Uterus (tissue), 3 donors: ENCODE measurements at regions not wholly inside any gene's neighbourhood (a gene's known extent, or its start where the extent isn't known, plus 50 kb on each side); places are given as distances from the start of the nearest gene placed in this dataset.

ENCODE experiments used
- DNase-seq, 2 donors: peaks; one replicate each; pipeline ENCODE4 v3.0.0-alpha.2; 2019 to 2020
- H3K27ac ChIP-seq, 2 donors: fragments of 200-600 bp; sonication (generic); 1 replicate in 1 of 2; 2 replicates in 1 of 2; pipeline ENCODE4 v1.5.1; 2016 to 2018
- H3K27me3 ChIP-seq, 2 donors: fragments of 200-600 bp; sonication (generic); one replicate each; pipeline ENCODE4 v1.5.1; 2018 to 2019; ENCODE audit warnings: control low read depth in 1 of 2
- H3K36me3 ChIP-seq, 2 donors: fragments of 200-600 bp; sonication (generic); one replicate each; pipeline ENCODE4 v1.5.1; 2019; ENCODE audit warnings: control low read depth in 1 of 2
- H3K4me1 ChIP-seq, 2 donors: fragments of 200-600 bp; sonication (generic); one replicate each; pipeline ENCODE4 v1.5.1; 2018 to 2019; ENCODE audit warnings: control low read depth in 1 of 2
- H3K4me3 ChIP-seq, 2 donors: fragments of 200-600 bp; sonication (generic); 1 replicate in 1 of 2; 2 replicates in 1 of 2; pipeline ENCODE4 v1.5.1; 2018 to 2019; ENCODE audit warnings: mild to moderate bottlenecking in 1 of 2
- H3K9me3 ChIP-seq, 2 donors: fragments of 200-600 bp; sonication (generic); one replicate each; pipeline ENCODE4 v1.5.1; 2019; ENCODE audit warnings: control low read depth in 1 of 2
- POLR2A ChIP-seq, 2 donors: fragments of 450-650 bp; IDR thresholded peaks; one replicate each; pipeline ENCODE4 v1.6.1; 2016; ENCODE audit warnings: antibody characterized with exemption in 2 of 2, mild to moderate bottlenecking in 1 of 2, moderate library complexity in 1 of 2
- intact Hi-C: fragments of 100-400 bp; cut with DNase I; formaldehyde crosslinking; loops from one replicate; pipeline ENCODE4 v1.15.1; 2023; ENCODE audit warnings: low total_unique reads
- TF ChIP-seq, protein P1 (sequence below), 4 experiments: fragments of 200-600 bp in 2 of 4; fragments of 450-650 bp in 2 of 4; sonication (generic) in 2 of 4; IDR thresholded peaks; one replicate each; pipeline ENCODE4 v1.5.1; 2016 to 2019; ENCODE audit warnings: antibody characterized with exemption in 4 of 4, mild to moderate bottlenecking in 2 of 4, moderate library complexity in 1 of 4
- donor health status: DM: yes; HTN: yes; CAD: no.

DNA sequence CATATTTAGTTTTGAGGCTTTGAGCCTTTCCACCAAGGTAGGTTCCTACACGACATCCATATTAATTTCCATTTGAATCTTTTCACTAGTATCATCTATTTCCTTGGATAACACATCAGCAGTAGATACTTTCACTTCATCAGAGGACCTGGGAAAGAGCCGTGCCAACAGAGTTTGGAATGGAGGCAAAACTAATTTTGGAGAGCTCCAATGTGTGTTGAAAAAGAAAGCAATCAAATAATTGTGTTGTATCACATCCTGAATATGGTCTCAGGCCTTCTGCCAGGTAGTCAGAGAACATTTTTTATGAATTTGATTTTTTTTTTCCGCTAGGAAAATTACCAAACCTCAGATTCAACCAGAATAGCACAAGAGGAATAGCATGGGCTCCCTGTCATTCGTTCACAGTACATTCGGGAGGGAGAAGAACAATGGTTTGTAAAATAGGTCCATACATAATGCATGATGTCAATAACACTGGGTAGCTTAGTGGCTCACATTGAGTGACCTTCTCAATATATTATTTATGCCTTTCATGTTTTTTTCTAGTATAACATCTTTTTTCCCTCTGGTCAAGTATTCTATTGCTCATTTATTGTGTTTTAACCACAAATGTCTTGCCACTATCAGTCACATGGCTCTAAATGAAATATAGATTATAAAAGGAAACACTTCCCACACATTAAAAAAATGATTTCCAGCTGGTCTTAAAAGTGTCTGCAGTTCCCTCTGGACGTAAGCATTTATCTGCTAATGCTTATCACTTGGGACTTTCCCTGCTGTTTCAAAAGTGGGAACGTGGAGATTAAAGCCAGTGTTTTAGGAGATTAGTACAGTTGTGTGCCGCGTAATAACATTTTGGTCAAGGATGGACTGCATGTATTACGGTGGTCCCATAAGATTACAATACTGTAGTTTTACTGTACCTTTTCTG is 68.6 kb upstream of the RAPH1 start:
- intact Hi-C loops, result no loop called here
- H3K27ac ChIP-seq, result no peak overlapping the region

DNA sequence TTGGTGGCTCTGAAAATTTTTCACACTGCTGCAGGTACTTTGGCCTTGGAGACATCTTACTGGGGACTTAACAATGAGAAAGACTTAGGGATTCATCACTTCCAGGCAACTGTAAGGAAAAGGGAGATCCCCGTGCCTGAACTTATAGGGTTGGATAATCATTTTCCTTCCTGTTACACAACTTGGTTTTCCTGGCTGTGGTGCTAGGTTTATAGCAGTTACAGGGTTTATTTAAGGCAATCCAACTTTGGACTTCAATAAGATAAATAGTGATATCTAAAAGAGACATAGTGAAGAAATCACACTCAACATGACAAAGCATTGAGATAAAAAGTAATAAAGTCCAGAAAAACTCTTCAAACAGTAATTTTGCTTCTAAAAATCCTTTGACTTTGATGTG is 70.2 kb upstream of the RAPH1 start:
- no peaks in the 10 kb centered on the region for H3K27me3 ChIP-seq
- no peak for DNase-seq
- intact Hi-C loops, result no loop called here
- H3K36me3 ChIP-seq, result no peaks in the 10 kb centered on the region
- TF ChIP-seq POLR2A (IDR thresholded peaks at IDR 0.05), result no peak
- TF ChIP-seq, protein P1, sequence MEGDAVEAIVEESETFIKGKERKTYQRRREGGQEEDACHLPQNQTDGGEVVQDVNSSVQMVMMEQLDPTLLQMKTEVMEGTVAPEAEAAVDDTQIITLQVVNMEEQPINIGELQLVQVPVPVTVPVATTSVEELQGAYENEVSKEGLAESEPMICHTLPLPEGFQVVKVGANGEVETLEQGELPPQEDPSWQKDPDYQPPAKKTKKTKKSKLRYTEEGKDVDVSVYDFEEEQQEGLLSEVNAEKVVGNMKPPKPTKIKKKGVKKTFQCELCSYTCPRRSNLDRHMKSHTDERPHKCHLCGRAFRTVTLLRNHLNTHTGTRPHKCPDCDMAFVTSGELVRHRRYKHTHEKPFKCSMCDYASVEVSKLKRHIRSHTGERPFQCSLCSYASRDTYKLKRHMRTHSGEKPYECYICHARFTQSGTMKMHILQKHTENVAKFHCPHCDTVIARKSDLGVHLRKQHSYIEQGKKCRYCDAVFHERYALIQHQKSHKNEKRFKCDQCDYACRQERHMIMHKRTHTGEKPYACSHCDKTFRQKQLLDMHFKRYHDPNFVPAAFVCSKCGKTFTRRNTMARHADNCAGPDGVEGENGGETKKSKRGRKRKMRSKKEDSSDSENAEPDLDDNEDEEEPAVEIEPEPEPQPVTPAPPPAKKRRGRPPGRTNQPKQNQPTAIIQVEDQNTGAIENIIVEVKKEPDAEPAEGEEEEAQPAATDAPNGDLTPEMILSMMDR (IDR thresholded peaks at IDR 0.05), result no peak
- H3K4me3 ChIP-seq, result no peak overlapping the region
- no peak overlapping the region for H3K27ac ChIP-seq
- no peaks in the 10 kb centered on the region for H3K9me3 ChIP-seq
- H3K4me1 ChIP-seq, result peaks cover 0 to 5% of the 10 kb centered on the region in 2 donors

More for the DNA sequence above, 68.6 kb upstream of the RAPH1 start:
- Histone ChIP-seq H3K27me3 (no peaks in the 10 kb centered on the region), H3K4me3 (no peak overlapping the region), H3K4me1 (peaks cover 0 to 5% of the 10 kb centered on the region in 2 donors), H3K36me3 (no peaks in the 10 kb centered on the region), H3K9me3 (no peaks in the 10 kb centered on the region)
- no peak for TF ChIP-seq POLR2A (IDR thresholded peaks at IDR 0.05)
- TF ChIP-seq, protein P1 (IDR thresholded peaks at IDR 0.05), result no peak
- no peak for DNase-seq

DNA sequence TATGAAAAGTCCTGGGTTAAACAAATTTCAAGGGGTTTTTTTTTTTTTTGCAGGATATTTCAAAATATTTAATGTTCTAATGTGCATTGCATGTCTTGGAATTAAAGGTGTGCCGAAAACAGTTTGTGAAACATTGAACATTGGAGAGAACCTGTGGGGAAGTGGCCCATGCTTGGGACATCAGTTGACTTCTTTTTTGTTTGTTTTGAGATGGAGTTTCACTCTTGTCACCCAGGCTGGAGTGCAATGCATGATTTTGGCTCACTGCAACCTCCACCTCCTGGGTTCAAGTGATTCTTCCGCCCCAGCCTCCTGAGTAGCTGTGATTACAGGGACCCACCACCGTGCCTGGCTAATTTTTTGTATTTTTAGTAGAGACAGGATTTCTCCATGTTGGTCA is 71.0 kb upstream of the RAPH1 start:
- Histone ChIP-seq H3K36me3 (no peaks in the 10 kb centered on the region), H3K9me3 (no peaks in the 10 kb centered on the region), H3K4me3 (no peak overlapping the region), H3K27me3 (no peaks in the 10 kb centered on the region), H3K27ac (no peak overlapping the region), H3K4me1 (peaks cover 0 to 5% of the 10 kb centered on the region in 2 donors)
- no peak for TF ChIP-seq POLR2A (IDR thresholded peaks at IDR 0.05)
- TF ChIP-seq, protein P1 (IDR thresholded peaks at IDR 0.05), result no peak
- DNase-seq, result no peak
- intact Hi-C loops, result no loop called here

DNA sequence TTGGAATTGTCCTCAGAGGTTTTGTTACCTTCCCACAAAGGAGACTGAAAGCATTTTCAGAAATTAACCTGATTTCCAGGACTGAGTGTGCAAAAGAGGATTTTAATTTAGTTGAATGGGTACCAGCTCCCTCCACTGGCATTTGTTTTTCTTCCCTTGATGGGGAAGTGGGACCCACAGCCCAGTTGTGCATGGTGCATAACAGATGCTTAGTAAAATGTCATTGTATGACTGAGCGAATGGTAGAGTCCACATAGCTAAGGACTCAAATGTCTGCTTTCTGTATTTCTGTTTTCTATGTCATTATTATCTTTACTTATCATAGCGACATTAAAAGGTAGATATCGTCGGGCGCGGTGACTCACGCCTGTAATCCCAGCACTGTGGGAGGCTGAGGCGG is 75.5 kb upstream of the RAPH1 start:
- H3K36me3 ChIP-seq, result no peaks in the 10 kb centered on the region
- intact Hi-C loops, result no loop called here

DNA sequence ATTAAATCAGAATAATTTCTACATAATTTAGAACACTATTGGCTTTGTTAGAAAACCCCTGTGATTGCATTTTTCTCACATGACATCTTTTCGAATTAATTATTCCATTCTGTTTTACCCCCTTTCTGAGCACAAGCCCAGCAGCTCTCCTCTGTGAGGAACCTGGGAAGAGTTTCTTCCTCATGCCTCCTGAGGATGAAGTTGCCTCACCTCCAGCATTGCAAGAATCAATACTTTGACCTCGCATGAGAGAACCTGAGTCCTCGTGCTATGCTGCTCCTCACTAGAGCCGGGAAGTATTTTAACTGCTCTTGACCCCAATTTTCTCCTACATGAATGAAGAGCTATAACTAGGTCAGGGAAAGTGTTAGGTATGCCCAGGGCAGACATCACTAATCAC is 77.1 kb upstream of the RAPH1 start:
- H3K4me3 ChIP-seq, result no peak overlapping the region
- no peaks in the 10 kb centered on the region for H3K36me3 ChIP-seq
- no peak overlapping the region for H3K27ac ChIP-seq
- intact Hi-C loops, result no loop called here
- no peak for DNase-seq
- H3K4me1 ChIP-seq, result no peaks in the 10 kb centered on the region
- no peaks in the 10 kb centered on the region for H3K9me3 ChIP-seq
- no peaks in the 10 kb centered on the region for H3K27me3 ChIP-seq
- TF ChIP-seq, protein P1 (IDR thresholded peaks at IDR 0.05), result no peak
- no peak for TF ChIP-seq POLR2A (IDR thresholded peaks at IDR 0.05)

More for the DNA sequence above, 75.5 kb upstream of the RAPH1 start:
- Histone ChIP-seq H3K27ac (no peak overlapping the region), H3K27me3 (no peaks in the 10 kb centered on the region), H3K4me3 (no peak overlapping the region), H3K9me3 (no peaks in the 10 kb centered on the region), H3K4me1 (peaks cover 0 to 2% of the 10 kb centered on the region in 2 donors)
- DNase-seq, result no peak
- no peak for TF ChIP-seq POLR2A (IDR thresholded peaks at IDR 0.05)
- TF ChIP-seq, protein P1 (IDR thresholded peaks at IDR 0.05), result no peak
